Activated naive CD4-positive, alpha-beta T cell treated with anti-CD3 and anti-CD28 coated beads for 36 hours (primary cell): ENCODE measurements at regions not wholly inside any gene's neighbourhood (a gene's known extent, or its start where the extent isn't known, plus 50 kb on each side); places are given as distances from the start of the nearest gene placed in this dataset.
"Not testable (repeated sequence)": the region's sequence is repeated elsewhere in the genome, so short reads cannot be mapped to it uniquely, and the experiment has no call there.

Experiments used
- CTCF ChIA-PET: fragments of 350-600 bp; sonication (Branson Sonifier 250); formaldehyde crosslinking; loops from one replicate; lab custom pipeline; 2021; ENCODE audit warnings: antibody characterized with exemption; lab: Charles Lee
- DNase-seq: peaks from one replicate; pipeline ENCODE4 v3.0.0-alpha.2; 2020
- H3K27ac Mint-ChIP-seq: one replicate; pipeline ENCODE4 v1.8.0; 2021; ENCODE audit warnings: mild to moderate bottlenecking, mixed read lengths
- H3K27me3 Mint-ChIP-seq: one replicate; pipeline ENCODE4 v1.8.0; 2021; ENCODE audit warnings: low read depth, mixed read lengths
- H3K36me3 Mint-ChIP-seq: one replicate; pipeline ENCODE4 v1.8.0; 2021; ENCODE audit warnings: low read depth, mixed read lengths
- H3K4me1 Mint-ChIP-seq: one replicate; pipeline ENCODE4 v1.8.0; 2021; ENCODE audit warnings: low read depth, mixed read lengths
- H3K4me3 Mint-ChIP-seq: one replicate; pipeline ENCODE4 v1.8.0; 2021; ENCODE audit warnings: mild to moderate bottlenecking, moderate library complexity, mixed read lengths
- H3K9me3 Mint-ChIP-seq: one replicate; pipeline ENCODE4 v1.8.0; 2021; ENCODE audit warnings: mixed read lengths
- intact Hi-C: fragments of 100-400 bp; cut with micrococcal nuclease; formaldehyde crosslinking; loops from one replicate; pipeline ENCODE4 v1.15.1; 2023

DNA sequence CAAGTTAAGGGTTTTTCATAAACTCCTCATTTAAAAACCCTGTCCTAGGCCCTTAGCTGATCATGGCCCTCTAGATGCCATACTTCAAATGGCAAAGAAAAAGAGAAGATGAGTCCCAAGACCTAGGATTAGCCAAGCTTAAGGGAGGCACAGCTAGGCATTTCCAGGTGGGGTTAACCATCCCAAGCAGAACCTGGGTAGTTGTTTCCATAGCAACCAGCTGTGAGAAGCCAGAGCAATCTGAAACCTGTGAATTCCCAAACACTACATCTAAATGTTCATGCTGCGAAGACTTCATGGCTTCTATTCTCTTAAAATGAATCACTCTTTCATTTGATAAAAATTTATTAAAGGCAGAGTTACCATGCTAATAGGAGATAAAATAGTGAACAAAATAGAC is 372.9 kb downstream of the C12orf50 start:
- Mint-ChIP-seq H3K4me3 (no peak overlapping the region), H3K9me3 (no peaks in the 10 kb centered on the region), H3K4me1 (no peaks in the 10 kb centered on the region), H3K36me3 (no peaks in the 10 kb centered on the region), H3K27me3 (no peaks in the 10 kb centered on the region), H3K27ac (no peak overlapping the region)
- DNase-seq = no peak
- intact Hi-C loops = no loop called here
- CTCF ChIA-PET = interaction anchor here (0.6 kb wide), 1 partner anchor 341 kb away, joined by 3 read pairs; no protein-coding TSS in a partner anchor

DNA sequence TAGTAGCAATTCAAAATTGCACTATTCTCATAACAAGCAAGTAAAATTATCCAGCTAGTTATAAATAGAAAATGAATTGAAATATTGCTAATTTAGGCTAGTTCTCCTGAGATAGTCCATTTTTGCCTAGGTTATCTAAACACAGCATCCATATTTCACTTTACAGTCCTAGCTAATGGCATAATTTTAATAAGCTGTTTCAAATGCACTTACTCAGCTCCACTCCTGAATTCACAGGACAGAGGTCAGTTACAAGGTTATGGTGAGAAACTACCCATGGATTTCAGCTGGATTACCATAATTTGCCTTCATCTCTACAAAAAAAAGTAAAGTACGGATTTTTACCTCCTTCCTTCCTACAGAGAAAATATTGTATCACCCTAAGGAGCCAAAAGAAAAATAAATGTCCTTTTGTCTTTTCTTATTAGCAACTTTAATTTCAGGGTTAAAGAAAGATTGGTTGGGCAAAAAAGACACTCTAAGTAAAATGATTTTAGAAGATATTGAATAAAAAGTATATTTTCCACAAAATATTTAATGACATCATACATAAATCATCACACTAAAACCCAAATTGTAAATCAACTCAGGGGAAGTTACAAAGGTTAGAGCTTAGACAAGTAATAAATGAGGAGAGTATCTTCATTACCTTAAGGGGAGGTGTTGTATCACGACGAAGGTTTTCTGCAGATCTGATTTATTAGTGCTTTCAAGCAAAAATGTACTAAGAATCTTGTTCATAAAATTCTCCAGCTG is 377.4 kb downstream of the C12orf50 start:
- H3K4me1 Mint-ChIP-seq = no peaks in the 10 kb centered on the region
- intact Hi-C loops = no loop called here
- DNase-seq = no peak
- no peaks in the 10 kb centered on the region for H3K9me3 Mint-ChIP-seq
- H3K27ac Mint-ChIP-seq = no peak overlapping the region
- H3K4me3 Mint-ChIP-seq = no peak overlapping the region
- CTCF ChIA-PET = no interaction called here
- H3K36me3 Mint-ChIP-seq = no peaks in the 10 kb centered on the region
- no peaks in the 10 kb centered on the region for H3K27me3 Mint-ChIP-seq

DNA sequence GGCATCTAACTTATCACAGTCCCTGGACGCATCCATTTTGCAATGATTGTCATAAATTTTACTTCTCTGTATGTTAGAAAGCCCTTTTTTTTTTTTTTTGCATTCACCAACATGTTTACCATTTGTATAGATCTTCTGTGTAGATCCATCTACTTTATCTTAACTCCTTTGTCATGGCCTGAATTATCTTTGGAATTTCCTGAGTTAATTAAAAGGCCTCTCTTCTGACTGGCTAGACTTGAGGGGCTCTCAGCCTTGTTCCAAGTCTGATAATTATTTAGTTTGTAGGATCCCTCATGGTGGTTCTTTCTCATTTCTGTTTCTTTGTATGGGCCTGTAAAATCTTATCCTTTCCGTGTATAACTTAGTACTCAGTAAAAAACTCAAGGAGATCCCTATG is 387.0 kb downstream of the C12orf50 start:
- Mint-ChIP-seq H3K36me3 (no peaks in the 10 kb centered on the region), H3K27ac (no peak overlapping the region), H3K4me3 (no peak overlapping the region), H3K27me3 (no peaks in the 10 kb centered on the region), H3K4me1 (no peaks in the 10 kb centered on the region), H3K9me3 (no peaks in the 10 kb centered on the region)
- DNase-seq = no peak
- CTCF ChIA-PET = no interaction called here
- intact Hi-C loops = no loop called here

DNA sequence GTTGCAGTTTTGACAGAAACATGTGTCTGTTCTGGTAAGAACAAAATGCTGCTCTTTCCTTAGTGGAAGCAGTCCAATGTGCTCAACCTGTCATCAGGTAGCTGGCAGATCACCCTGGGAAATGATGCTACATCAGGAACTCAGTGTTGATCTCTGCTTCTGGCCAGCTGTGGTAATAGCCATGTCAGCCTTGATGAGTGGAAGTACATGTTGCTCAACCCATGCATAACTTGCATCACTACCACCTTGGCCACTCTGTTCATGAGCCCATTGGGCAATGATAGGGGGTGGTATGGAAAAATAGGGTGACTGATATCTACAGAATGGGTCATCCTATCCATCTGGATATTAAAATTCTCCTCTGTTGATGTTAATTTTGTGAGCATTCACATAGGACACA is 411.0 kb downstream of the C12orf50 start:
- CTCF ChIA-PET = no interaction called here
- Mint-ChIP-seq H3K4me1 (no peaks in the 10 kb centered on the region), H3K27ac (no peak overlapping the region), H3K4me3 (no peak overlapping the region), H3K9me3 (peaks cover 2% of the 10 kb centered on the region), H3K36me3 (no peaks in the 10 kb centered on the region), H3K27me3 (no peaks in the 10 kb centered on the region)
- DNase-seq = no peak
- intact Hi-C loops = no loop called here

DNA sequence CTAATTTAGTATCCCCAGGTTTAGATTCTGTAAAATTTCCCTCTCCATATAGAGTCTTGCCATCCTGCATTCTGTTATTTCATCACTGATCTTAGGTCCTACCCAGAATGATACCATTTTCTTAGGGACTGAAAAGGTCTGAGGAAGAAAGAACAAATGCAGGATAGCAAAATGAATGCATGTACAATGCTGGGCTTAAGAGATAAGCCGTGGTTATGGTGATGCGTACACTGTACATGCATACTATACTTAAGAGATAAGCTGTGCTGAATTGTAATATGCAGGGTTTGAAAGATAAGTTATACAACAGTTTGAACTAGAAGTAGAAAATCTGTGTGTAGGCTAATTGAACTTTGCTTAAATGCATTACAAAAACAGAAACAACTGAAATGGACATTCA is 416.2 kb downstream of the C12orf50 start:
- CTCF ChIA-PET = no interaction called here

DNA sequence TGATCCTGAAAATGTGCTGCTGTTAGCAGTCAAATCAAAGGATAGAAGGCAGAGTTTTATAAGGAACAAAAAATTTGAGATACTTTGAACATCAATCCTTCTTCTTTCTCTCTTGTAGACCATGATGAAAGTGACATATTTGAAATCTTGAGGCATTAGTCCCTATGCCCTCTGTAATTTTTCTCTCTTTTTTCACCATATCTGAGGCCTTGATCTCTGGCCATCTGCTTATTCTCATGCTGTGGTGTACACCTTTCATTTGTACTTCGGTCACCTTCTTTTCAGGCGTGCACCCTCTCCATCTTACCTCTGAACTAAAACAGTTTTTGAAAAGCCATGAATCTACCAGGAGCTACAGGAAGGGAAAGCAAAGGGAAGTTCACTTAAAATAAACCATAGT is 420.9 kb downstream of the C12orf50 start:
- H3K27me3 Mint-ChIP-seq = no peaks in the 10 kb centered on the region
- H3K4me3 Mint-ChIP-seq = no peak overlapping the region
- peaks cover 4% of the 10 kb centered on the region for H3K9me3 Mint-ChIP-seq
- DNase-seq = no peak
- H3K36me3 Mint-ChIP-seq = no peaks in the 10 kb centered on the region
- H3K27ac Mint-ChIP-seq = no peak overlapping the region
- CTCF ChIA-PET = no interaction called here
- no peaks in the 10 kb centered on the region for H3K4me1 Mint-ChIP-seq
- intact Hi-C loops = no loop called here

More for the DNA sequence above, 416.2 kb downstream of the C12orf50 start:
- H3K4me3 Mint-ChIP-seq = no peak overlapping the region
- intact Hi-C loops = no loop called here
- DNase-seq = no peak
- H3K36me3 Mint-ChIP-seq = no peaks in the 10 kb centered on the region
- H3K9me3 Mint-ChIP-seq = peaks cover 4% of the 10 kb centered on the region
- no peak overlapping the region for H3K27ac Mint-ChIP-seq
- no peaks in the 10 kb centered on the region for H3K4me1 Mint-ChIP-seq
- no peaks in the 10 kb centered on the region for H3K27me3 Mint-ChIP-seq

DNA sequence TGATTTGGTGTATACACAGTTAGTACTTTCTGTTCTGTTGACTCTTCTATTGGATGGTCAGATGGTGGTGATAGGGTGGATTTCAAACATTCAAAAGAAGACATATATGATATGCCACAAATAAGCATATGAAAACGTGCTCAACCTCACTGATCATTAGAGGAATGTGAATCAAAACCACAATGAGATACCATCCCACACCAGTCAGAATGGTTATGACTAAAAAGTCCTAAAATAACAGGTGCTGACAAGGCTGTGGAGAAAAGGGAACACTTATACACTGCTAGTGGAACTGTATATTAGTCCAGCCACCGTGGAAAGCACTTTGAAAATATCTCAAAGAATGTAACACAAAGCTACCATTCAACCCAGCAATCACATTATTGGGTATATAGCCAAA is 425.5 kb downstream of the C12orf50 start:
- Mint-ChIP-seq H3K27ac (no peak overlapping the region), H3K27me3 (no peaks in the 10 kb centered on the region), H3K36me3 (no peaks in the 10 kb centered on the region), H3K4me3 (no peak overlapping the region), H3K9me3 (no peaks in the 10 kb centered on the region), H3K4me1 (no peaks in the 10 kb centered on the region)
- intact Hi-C loops = no loop called here
- CTCF ChIA-PET = no interaction called here
- no peak for DNase-seq

DNA sequence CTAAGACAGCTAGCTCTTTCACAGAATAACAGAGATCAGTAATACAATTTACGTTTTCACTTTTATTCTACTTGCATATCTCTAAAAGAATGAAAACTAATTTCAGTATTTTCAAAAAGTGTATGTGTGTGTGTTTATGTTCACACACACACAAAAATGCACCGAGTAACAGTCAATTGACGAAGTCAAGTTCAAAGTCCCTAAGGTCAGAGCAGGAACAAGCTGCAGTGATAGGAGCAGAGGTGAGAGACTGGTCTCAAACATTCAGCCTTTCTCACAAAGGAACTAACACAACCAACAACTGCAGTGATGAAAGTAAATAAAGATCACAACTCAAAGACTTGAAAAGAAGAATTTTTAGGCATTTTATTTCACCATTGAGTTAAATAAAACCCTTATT is 429.7 kb downstream of the C12orf50 start:
- Mint-ChIP-seq H3K36me3 (no peaks in the 10 kb centered on the region), H3K27me3 (no peaks in the 10 kb centered on the region), H3K4me3 (no peak overlapping the region), H3K9me3 (no peaks in the 10 kb centered on the region), H3K27ac (no peak overlapping the region), H3K4me1 (no peaks in the 10 kb centered on the region)
- intact Hi-C loops = no loop called here
- CTCF ChIA-PET = no interaction called here
- DNase-seq = no peak

DNA sequence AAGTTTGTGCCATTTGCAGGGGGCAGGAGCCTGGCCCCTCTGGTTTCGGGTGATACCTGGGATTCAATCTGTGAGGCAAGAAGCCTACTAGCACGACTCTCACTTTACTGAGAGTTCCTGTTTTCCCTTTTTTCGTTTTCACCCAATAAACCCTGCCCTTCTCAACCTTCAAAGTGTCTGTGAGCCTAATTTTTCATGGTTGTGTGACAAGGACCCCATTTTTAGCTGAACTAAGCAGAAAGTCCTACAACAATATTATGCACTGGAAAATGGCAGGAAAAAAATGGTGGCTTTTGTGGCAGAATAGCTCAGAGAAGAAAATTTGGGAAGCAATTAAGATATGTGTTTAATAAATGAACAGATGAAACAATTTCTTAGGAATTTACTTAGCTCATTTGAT is 432.1 kb downstream of the C12orf50 start:
- Mint-ChIP-seq H3K36me3 (no peaks in the 10 kb centered on the region), H3K9me3 (no peaks in the 10 kb centered on the region), H3K27me3 (no peaks in the 10 kb centered on the region), H3K4me1 (no peaks in the 10 kb centered on the region), H3K4me3 (no peak overlapping the region), H3K27ac (no peak overlapping the region)
- intact Hi-C loops = no loop called here
- CTCF ChIA-PET = interaction anchor here (0.6 kb wide), 1 partner anchor 1995 kb away, joined by 4 read pairs; no protein-coding TSS in a partner anchor
- DNase-seq = no peak

DNA sequence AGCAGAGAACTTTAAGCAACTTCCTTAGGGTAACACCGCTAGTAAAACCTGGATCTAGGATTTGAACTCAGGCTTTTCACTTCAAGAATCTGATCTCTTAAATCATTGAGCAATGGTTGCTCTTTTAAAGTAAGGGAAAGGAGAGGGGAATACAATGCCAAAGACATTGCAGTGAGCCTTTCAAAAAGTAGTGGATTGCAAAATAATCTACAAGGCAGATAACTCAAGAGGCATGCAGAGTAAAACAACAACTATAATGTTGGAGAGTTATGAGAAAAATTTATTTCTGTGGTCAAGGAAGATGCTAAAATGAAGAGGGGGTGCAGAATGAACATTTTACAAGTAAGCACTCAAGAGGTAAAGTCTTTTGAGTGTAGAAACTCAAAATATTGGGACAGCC is 432.6 kb downstream of the C12orf50 start:
- H3K27ac Mint-ChIP-seq = no peak overlapping the region
- no peaks in the 10 kb centered on the region for H3K4me1 Mint-ChIP-seq
- CTCF ChIA-PET = interaction anchor here (0.6 kb wide), 1 partner anchor 1995 kb away, joined by 4 read pairs; no protein-coding TSS in a partner anchor
- intact Hi-C loops = no loop called here
- H3K9me3 Mint-ChIP-seq = no peaks in the 10 kb centered on the region
- no peaks in the 10 kb centered on the region for H3K27me3 Mint-ChIP-seq
- no peak overlapping the region for H3K4me3 Mint-ChIP-seq
- H3K36me3 Mint-ChIP-seq = no peaks in the 10 kb centered on the region
- no peak for DNase-seq

DNA sequence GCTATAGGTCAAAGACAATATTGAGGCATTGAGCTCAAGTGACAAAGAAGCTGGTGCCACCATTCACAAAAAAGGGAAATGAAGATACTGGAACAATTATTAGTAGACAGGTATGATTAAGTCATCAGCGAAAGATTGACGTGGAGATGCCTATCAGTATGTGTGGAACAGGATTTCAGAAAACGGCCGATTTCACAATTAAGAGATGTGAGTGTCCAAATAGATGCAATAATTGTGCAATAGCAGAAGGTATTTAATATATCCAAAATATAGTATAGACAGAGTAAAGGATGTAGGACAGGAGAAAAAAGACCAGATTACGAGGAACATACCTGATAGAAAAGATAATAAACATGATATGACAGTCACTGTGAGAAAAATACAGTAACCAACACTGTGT is 433.1 kb downstream of the C12orf50 start:
- no peaks in the 10 kb centered on the region for H3K36me3 Mint-ChIP-seq
- H3K4me1 Mint-ChIP-seq = no peaks in the 10 kb centered on the region
- intact Hi-C loops = no loop called here
- no peaks in the 10 kb centered on the region for H3K27me3 Mint-ChIP-seq
- H3K9me3 Mint-ChIP-seq = no peaks in the 10 kb centered on the region
- H3K27ac Mint-ChIP-seq = no peak overlapping the region
- no peak overlapping the region for H3K4me3 Mint-ChIP-seq
- DNase-seq = no peak
- CTCF ChIA-PET = interaction anchor here (0.7 kb wide), 1 partner anchor 244 kb away, joined by 3 read pairs; no protein-coding TSS in a partner anchor

DNA sequence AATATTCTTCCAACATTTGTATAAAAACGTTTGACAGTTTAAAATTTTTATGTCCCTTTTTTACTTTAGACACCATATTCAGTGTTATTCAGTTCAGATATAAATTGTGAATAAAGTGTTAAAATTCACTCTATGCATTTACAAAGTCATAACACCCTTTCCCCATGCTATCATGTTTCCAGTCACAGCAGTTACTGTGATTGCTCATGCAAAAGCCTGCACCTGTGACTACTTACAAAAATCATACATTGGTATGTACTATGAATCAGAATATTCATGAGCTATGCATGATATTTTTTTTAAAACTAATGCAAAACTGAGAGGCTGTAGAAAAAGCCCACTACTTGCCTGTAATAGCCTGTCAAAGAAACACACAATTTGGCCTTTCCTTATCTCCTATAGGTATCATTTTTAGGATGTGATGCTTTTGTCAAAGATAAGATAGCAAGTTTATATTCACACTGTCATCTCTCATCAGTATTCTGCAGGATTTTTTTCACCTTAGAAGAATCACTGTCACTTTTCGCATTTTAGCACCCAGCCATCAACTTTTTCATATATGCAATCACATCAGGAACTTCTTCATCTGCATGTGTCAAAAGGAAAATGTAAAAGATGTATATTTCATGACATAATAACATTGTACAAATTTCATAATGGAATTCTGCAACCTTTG is 443.2 kb downstream of the C12orf50 start:
- intact Hi-C loops = no loop called here
- CTCF ChIA-PET = no interaction called here
- no peaks in the 10 kb centered on the region for H3K27me3 Mint-ChIP-seq
- H3K36me3 Mint-ChIP-seq = no peaks in the 10 kb centered on the region
- no peaks in the 10 kb centered on the region for H3K4me1 Mint-ChIP-seq
- H3K4me3 Mint-ChIP-seq = no peak overlapping the region
- DNase-seq = no peak
- H3K27ac Mint-ChIP-seq = no peak overlapping the region
- peaks cover 4% of the 10 kb centered on the region for H3K9me3 Mint-ChIP-seq

DNA sequence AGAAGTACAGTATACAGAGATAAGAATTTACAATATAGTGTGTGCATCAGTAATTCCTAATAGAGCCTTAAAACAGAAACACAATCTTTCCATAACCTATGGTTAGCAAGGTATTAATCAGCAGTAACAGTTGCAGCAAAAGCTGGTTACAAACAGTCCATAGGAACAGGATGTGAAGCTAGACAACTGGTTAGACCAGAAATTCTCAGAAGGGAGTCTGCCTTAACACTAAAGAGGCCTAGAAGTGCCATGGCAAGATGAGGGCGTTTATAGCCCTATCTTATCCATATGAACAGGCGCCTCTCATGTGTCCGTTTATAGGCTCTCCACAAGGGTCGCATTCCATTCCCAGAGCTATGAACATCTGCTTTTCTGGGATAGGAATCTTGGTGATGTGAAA is 450.1 kb downstream of the C12orf50 start:
- intact Hi-C loops, H3K4me3 Mint-ChIP-seq: not testable (repeated sequence)

More for the DNA sequence above, 450.1 kb downstream of the C12orf50 start:
- CTCF ChIA-PET, H3K36me3 Mint-ChIP-seq, H3K9me3 Mint-ChIP-seq, H3K27ac Mint-ChIP-seq, H3K27me3 Mint-ChIP-seq, H3K4me1 Mint-ChIP-seq, DNase-seq: not testable (repeated sequence)
